Endothelial cell (in vitro differentiated cells): ENCODE measurements at regions not wholly inside any gene's neighbourhood (a gene's known extent, or its start where the extent isn't known, plus 50 kb on each side); places are given as distances from the start of the nearest gene placed in this dataset.

ENCODE experiments used
- DNase-seq: peaks from one replicate; pipeline ENCODE4 v3.0.0; 2021; ENCODE audit warnings: low spot score
- H3K27ac Mint-ChIP-seq: one replicate; pipeline ENCODE4 v1.8.0; 2021; ENCODE audit warnings: mixed read lengths, inconsistent platforms; ENCODE audit not compliant: unreplicated experiment
- H3K27me3 Mint-ChIP-seq: one replicate; pipeline ENCODE4 v1.8.0; 2021; ENCODE audit warnings: mild to moderate bottlenecking, moderate library complexity, mixed read lengths, inconsistent platforms; ENCODE audit not compliant: unreplicated experiment
- H3K36me3 Mint-ChIP-seq: one replicate; pipeline ENCODE4 v1.8.0; 2021; ENCODE audit warnings: mild to moderate bottlenecking, low read depth, mixed read lengths, inconsistent platforms; ENCODE audit not compliant: unreplicated experiment
- H3K4me1 Mint-ChIP-seq: one replicate; pipeline ENCODE4 v1.8.0; 2021; ENCODE audit warnings: mild to moderate bottlenecking, mixed read lengths, inconsistent platforms; ENCODE audit not compliant: unreplicated experiment
- H3K4me3 Mint-ChIP-seq: one replicate; pipeline ENCODE4 v1.8.0; 2021; ENCODE audit warnings: mild to moderate bottlenecking, mixed read lengths, inconsistent platforms; ENCODE audit not compliant: unreplicated experiment
- H3K9me3 Mint-ChIP-seq: one replicate; pipeline ENCODE4 v1.8.0; 2021; ENCODE audit warnings: mixed read lengths, inconsistent platforms; ENCODE audit not compliant: unreplicated experiment
- CTCF ChIP-seq: fragments of 200-600 bp; sonication (generic); IDR thresholded peaks from one replicate; pipeline ENCODE4 v1.5.0; 2021; ENCODE audit warnings: antibody characterized with exemption; ENCODE audit not compliant: unreplicated experiment

DNA sequence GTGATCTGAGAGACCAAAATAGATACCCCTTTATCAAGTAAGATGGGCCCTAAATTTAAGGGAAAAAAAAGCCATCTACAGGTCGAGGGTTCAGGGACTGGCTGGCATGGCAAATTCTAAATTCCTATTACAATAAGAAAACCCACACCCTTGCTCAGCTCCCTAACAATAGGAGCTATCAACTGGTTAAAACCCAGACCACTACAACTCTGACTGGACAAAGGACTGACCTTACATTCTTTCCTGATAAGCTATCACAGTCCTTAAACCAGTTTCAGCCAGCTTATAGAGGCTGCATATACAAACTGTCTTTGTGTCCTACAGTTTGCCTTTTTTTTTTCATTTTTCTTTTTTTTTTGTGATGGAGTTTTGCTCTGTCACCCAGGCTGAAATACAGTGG lies 803.6 kb downstream of the NR2F1-AS1 start:
- no peaks in the 10 kb centered on the region for H3K9me3 Mint-ChIP-seq
- H3K36me3 Mint-ChIP-seq, result no peaks in the 10 kb centered on the region
- no peaks in the 10 kb centered on the region for H3K27me3 Mint-ChIP-seq
- no peak overlapping the region for H3K27ac Mint-ChIP-seq
- TF ChIP-seq CTCF, result no peak
- no peaks in the 10 kb centered on the region for H3K4me1 Mint-ChIP-seq
- H3K4me3 Mint-ChIP-seq, result no peak overlapping the region
- no peak for DNase-seq

DNA sequence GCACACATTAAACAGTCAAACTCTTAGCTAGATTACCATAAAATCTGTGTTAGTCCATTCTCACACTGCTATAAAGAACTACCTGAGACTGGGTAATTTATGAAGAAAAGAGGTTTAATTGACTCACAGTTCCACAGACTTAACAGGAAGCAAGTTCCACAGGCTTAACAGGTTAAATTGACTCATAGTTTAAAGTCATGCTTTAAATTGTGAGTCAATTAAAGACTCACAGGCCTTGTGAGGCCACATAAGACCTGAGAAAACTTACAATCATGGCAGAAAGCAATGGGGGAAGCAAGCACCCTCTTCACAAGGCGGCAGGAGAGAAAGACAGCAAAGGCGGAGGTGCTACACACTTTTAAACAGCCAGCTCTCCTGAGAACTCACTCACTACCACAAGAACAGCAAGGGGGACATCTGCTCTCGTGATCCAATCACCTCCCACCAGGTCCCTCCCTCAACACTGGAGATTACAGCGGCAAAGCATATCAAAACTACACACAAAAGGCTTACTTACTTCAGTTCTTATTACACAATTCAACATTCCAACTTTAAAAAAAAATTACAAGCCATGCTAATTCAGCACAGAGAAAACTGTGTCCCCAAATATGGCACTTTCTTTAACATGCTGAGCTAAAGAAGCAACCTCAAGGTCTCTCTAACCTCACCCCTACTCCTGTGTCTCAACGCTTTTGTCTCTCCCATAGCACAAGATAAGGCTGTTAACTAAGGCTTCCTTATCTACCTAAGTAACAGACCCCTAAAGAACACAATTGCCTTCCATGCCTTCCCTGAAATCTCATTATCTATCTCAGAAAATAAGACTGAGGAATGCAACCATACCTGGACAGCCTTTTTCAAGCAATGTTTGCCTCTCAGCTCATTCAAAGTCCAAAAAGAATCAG lies 805.1 kb downstream of the NR2F1-AS1 start:
- Mint-ChIP-seq H3K36me3 (no peaks in the 10 kb centered on the region), H3K4me3 (no peak overlapping the region), H3K27me3 (no peaks in the 10 kb centered on the region), H3K4me1 (no peaks in the 10 kb centered on the region), H3K9me3 (no peaks in the 10 kb centered on the region), H3K27ac (no peak overlapping the region)
- no peak for DNase-seq
- TF ChIP-seq CTCF, result no peak

DNA sequence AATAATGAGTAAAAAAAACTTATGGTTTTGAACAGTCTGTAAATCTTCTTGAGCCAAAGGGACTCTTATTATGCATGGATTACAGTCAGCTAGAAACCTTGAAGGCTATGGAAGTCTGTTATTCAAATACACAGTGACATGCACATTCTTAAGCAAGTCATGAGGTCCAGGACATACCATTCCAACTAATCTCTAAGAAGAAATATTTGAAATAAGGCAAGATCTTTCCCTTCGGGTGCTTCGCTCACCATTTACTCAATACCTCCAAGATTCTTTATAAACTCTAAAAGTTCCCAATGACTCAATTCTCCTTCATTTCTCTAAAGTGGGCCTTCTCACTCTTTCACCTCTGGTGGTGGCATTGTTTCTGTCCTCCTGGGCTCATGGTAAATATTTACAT lies 811.0 kb downstream of the NR2F1-AS1 start:
- H3K36me3 Mint-ChIP-seq, result no peaks in the 10 kb centered on the region
- H3K4me1 Mint-ChIP-seq, result no peaks in the 10 kb centered on the region
- H3K9me3 Mint-ChIP-seq, result no peaks in the 10 kb centered on the region
- no peak overlapping the region for H3K27ac Mint-ChIP-seq
- H3K27me3 Mint-ChIP-seq, result no peaks in the 10 kb centered on the region
- no peak for TF ChIP-seq CTCF
- DNase-seq, result no peak
- H3K4me3 Mint-ChIP-seq, result no peak overlapping the region

- Mint-ChIP-seq H3K4me3 (no peak overlapping the region), H3K27me3 (no peaks in the 10 kb centered on the region), H3K27ac (no peak overlapping the region), H3K36me3 (no peaks in the 10 kb centered on the region), H3K9me3 (no peaks in the 10 kb centered on the region), H3K4me1 (no peaks in the 10 kb centered on the region)
- no peak for TF ChIP-seq CTCF
- no peak for DNase-seq
Observed at GRCh38 chr5:92761585-92761984, 819.4 kb downstream of the NR2F1-AS1 start.

DNA sequence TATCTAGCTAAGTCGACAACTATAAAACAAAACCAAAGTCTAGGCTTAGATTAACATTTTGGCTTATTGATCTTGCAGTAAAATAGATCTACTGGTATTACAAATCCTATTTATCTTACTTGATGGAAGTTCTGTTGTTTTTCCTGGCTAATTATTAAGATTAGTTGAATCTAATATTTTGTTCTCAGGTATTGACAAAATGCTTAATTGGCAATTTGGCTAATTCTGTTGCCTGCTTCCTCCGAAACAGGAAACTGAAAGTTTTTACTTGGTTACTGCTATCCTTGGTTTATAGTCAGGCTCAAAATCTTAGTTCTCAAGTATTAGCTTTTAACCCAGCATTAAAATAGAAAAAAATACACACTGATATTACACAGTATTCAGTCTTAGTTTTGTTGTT lies 820.5 kb downstream of the NR2F1-AS1 start:
- H3K9me3 Mint-ChIP-seq, result no peaks in the 10 kb centered on the region
- no peaks in the 10 kb centered on the region for H3K36me3 Mint-ChIP-seq
- no peak overlapping the region for H3K27ac Mint-ChIP-seq
- H3K4me3 Mint-ChIP-seq, result no peak overlapping the region
- no peaks in the 10 kb centered on the region for H3K27me3 Mint-ChIP-seq
- DNase-seq, result no peak
- no peak for TF ChIP-seq CTCF
- no peaks in the 10 kb centered on the region for H3K4me1 Mint-ChIP-seq
